AG04450 (cell line): ENCODE measurements at regions not wholly inside any gene's neighbourhood (a gene's known extent, or its start where the extent isn't known, plus 50 kb on each side); places are given as distances from the start of the nearest gene placed in this dataset.

Experiments
- CTCF ChIA-PET: fragments of 300-600, 350-600 bp; formaldehyde crosslinking; extraction: SDS; loops from one replicate; lab custom pipeline; 2022; ENCODE audit warnings: antibody characterized with exemption, inconsistent platforms; lab: Charles Lee
- POLR2A ChIA-PET: fragments of 350-600 bp; formaldehyde crosslinking; extraction: SDS; loops from one replicate; lab custom pipeline; 2021; ENCODE audit warnings: antibody characterized with exemption, inconsistent platforms; lab: Yijun Ruan, JAX
- DNase-seq: peaks from one replicate; pipeline ENCODE4 v3.0.0-alpha.2; 2011; ENCODE audit warnings: low read depth, low spot score
- H3K27ac ChIP-seq: one replicate; pipeline ENCODE4 v1.5.1; 2012; ENCODE audit warnings: low read depth, low read length, control low read depth
- H3K27me3 ChIP-seq: one replicate; pipeline ENCODE4 v1.6.0; 2012; ENCODE audit warnings: low read length; ENCODE audit not compliant: control insufficient read depth, insufficient read depth
- H3K4me3 ChIP-seq: 2 replicates; pipeline ENCODE4 v1.5.1; 2011; ENCODE audit warnings: mild to moderate bottlenecking, low read depth, low read length, control low read depth
- H3K9me3 ChIP-seq: 2 replicates; pipeline ENCODE4 v1.5.1; 2012; ENCODE audit warnings: low read length; ENCODE audit not compliant: control insufficient read depth, insufficient read depth
- CTCF ChIP-seq: IDR thresholded peaks from 2 replicates; pipeline ENCODE4 v1.5.1; 2011; ENCODE audit warnings: low read depth, low read length, control low read depth, inconsistent platforms

GRCh38 chr10:112059220-112059619, 124.3 kb downstream of the GPAM start:
- Histone ChIP-seq H3K27ac (no peak overlapping the region), H3K4me3 (no peak overlapping the region), H3K27me3 (no peaks in the 10 kb centered on the region), H3K9me3 (peaks cover 2% of the 10 kb centered on the region)
- DNase-seq = no peak
- TF ChIP-seq CTCF = no peak
- ChIA-PET POLR2A (no interaction called here), CTCF (no interaction called here)

GRCh38 chr10:112071596-112072133, 111.9 kb downstream of the GPAM start:
- no peak for DNase-seq
- POLR2A ChIA-PET = no interaction called here
- CTCF ChIA-PET = no interaction called here
- H3K4me3 ChIP-seq = no peak overlapping the region
- no peak overlapping the region for H3K27ac ChIP-seq
- no peaks in the 10 kb centered on the region for H3K9me3 ChIP-seq
- no peaks in the 10 kb centered on the region for H3K27me3 ChIP-seq
- TF ChIP-seq CTCF = no peak

- H3K27ac ChIP-seq = no peak overlapping the region
- H3K27me3 ChIP-seq = no peaks in the 10 kb centered on the region
- H3K4me3 ChIP-seq = no peak overlapping the region
- POLR2A ChIA-PET = no interaction called here
- TF ChIP-seq CTCF = no peak
- CTCF ChIA-PET = no interaction called here
- DNase-seq = no peak
- no peaks in the 10 kb centered on the region for H3K9me3 ChIP-seq
Observed at GRCh38 chr10:112078003-112078402, 105.6 kb downstream of the GPAM start.

GRCh38 chr10:112080231-112080630, 103.3 kb downstream of the GPAM start:
- no peak for DNase-seq
- TF ChIP-seq CTCF = no peak
- Histone ChIP-seq H3K4me3 (no peak overlapping the region), H3K9me3 (no peaks in the 10 kb centered on the region), H3K27ac (no peak overlapping the region), H3K27me3 (no peaks in the 10 kb centered on the region)
- CTCF ChIA-PET = no interaction called here
- POLR2A ChIA-PET = no interaction called here

GRCh38 chr10:112082120-112082519, 101.4 kb downstream of the GPAM start:
- ChIA-PET CTCF (interaction anchor here (0.6 to 1.0 kb wide), 2 partner anchors 56 to 504 kb away, joined by 4 read pairs; no protein-coding TSS in a partner anchor), POLR2A (no interaction called here)
- no peak overlapping the region for H3K4me3 ChIP-seq
- no peak for TF ChIP-seq CTCF
- H3K27me3 ChIP-seq = no peaks in the 10 kb centered on the region
- H3K27ac ChIP-seq = no peak overlapping the region
- DNase-seq = no peak
- H3K9me3 ChIP-seq = no peaks in the 10 kb centered on the region
